Ascending aorta (tissue), 2 donors: ENCODE measurements at regions not wholly inside any gene's neighbourhood (a gene's known extent, or its start where the extent isn't known, plus 50 kb on each side); places are given as distances from the start of the nearest gene placed in this dataset.

Experiments
- DNase-seq, 2 donors: peaks; one replicate each; pipeline ENCODE4 v3.0.0-alpha.2; 2019; ENCODE audit warnings: low spot score in 2 of 2
- H3K27ac ChIP-seq, 2 donors: fragments of 200-600 bp; sonication (generic); one replicate each; pipeline ENCODE4 v1.5.1; 2016 to 2017; ENCODE audit warnings: mild to moderate bottlenecking in 1 of 2
- H3K27me3 ChIP-seq: fragments of 200-600 bp; sonication (generic); one replicate; pipeline ENCODE4 v1.5.1; 2017
- H3K36me3 ChIP-seq, 2 donors: fragments of 200-600 bp; sonication (generic); one replicate each; pipeline ENCODE4 v1.5.1; 2016
- H3K4me1 ChIP-seq, 2 donors: fragments of 200-600 bp; sonication (generic); one replicate each; pipeline ENCODE4 v1.5.1; 2016 to 2017; ENCODE audit warnings: mild to moderate bottlenecking in 1 of 2
- H3K4me3 ChIP-seq, 2 donors: fragments of 200-600 bp; sonication (generic); one replicate each; pipeline ENCODE4 v1.5.1; 2016 to 2017; ENCODE audit warnings: mild to moderate bottlenecking in 1 of 2
- H3K9me3 ChIP-seq, 2 donors: fragments of 200-600 bp; sonication (generic); one replicate each; pipeline ENCODE4 v1.5.1; 2016
- intact Hi-C: fragments of 100-400 bp; cut with DNase I; formaldehyde crosslinking; loops from one replicate; pipeline ENCODE4 v1.15.1; 2023
- TF ChIP-seq, protein P1 (sequence below), 3 experiments: fragments of 200-600 bp in 2 of 3; fragments of 450-650 bp in 1 of 3; sonication (generic) in 2 of 3; IDR thresholded peaks; one replicate each; pipeline ENCODE4 v1.5.1; 2016 to 2019; ENCODE audit warnings: antibody characterized with exemption in 3 of 3, mild to moderate bottlenecking in 1 of 3, moderate library complexity in 1 of 3

DNA sequence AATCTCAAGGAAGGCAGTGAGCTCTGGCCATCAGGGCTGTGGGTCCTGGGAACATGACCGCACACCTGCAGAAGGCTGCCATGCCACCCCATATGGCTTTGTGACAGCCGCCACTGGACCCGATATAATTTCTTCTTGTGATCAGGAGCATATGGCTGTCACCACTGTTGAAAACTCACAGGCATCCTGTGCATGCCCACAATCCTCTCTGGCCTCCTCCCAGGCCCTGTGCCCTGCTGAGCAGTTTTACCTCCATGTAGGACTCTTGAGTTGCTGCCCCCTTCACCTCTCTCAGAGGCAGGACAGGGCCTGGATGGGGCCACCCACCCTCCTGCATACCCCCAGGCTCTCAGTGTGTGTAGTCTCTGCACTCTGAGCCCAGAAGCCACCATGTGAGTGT, 391.9 kb upstream of the AKR1E2 start:
- H3K9me3 ChIP-seq: no peaks in the 10 kb centered on the region
- no peaks in the 10 kb centered on the region for H3K36me3 ChIP-seq
- TF ChIP-seq, protein P1, sequence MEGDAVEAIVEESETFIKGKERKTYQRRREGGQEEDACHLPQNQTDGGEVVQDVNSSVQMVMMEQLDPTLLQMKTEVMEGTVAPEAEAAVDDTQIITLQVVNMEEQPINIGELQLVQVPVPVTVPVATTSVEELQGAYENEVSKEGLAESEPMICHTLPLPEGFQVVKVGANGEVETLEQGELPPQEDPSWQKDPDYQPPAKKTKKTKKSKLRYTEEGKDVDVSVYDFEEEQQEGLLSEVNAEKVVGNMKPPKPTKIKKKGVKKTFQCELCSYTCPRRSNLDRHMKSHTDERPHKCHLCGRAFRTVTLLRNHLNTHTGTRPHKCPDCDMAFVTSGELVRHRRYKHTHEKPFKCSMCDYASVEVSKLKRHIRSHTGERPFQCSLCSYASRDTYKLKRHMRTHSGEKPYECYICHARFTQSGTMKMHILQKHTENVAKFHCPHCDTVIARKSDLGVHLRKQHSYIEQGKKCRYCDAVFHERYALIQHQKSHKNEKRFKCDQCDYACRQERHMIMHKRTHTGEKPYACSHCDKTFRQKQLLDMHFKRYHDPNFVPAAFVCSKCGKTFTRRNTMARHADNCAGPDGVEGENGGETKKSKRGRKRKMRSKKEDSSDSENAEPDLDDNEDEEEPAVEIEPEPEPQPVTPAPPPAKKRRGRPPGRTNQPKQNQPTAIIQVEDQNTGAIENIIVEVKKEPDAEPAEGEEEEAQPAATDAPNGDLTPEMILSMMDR (IDR thresholded peaks at IDR 0.05): no peak
- H3K27me3 ChIP-seq: no peaks in the 10 kb centered on the region
- no peak for DNase-seq
- intact Hi-C loops: no loop called here
- no peak overlapping the region for H3K27ac ChIP-seq
- H3K4me1 ChIP-seq: peaks cover 0 to 4% of the 10 kb centered on the region in 2 donors
- H3K4me3 ChIP-seq: no peak overlapping the region

DNA sequence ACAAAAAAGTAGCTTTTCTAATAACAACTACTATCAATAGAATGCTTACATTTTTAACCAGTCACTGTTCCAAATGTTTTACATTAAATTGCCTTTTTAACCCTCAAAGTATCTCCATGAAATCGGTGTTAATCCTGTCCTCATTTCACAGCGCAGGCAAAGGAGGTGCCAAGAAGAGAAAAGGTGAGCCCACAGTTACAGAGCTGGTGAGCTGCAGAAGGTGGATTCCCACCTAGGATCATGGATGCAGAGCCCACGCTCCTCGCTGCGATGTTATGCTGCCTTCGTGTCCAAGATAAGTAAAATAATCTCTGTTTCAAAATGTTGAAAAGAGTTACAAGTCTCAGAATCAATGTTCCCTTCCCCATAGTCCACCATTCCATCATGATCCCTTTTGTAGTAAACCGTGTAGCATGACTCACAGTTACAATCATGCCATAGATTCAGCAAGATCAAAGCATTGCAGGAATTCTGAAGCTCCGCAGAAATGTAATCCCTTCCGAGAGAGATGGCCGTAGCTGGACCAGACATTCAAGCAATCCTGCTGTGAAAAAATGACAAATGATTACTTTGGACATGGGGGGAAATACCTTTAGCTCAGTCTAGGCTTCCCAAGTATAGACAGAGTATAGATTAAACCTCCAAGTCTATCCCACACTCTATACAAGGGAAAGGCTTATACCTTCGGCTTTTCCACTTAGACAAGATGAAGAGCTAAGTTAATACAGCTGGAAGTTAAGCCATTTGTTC, 394.7 kb upstream of the AKR1E2 start:
- Histone ChIP-seq H3K36me3 (no peaks in the 10 kb centered on the region), H3K27ac (no peak overlapping the region), H3K27me3 (no peaks in the 10 kb centered on the region), H3K4me3 (no peak overlapping the region), H3K4me1 (peaks cover 0 to 3% of the 10 kb centered on the region in 2 donors), H3K9me3 (no peaks in the 10 kb centered on the region)
- intact Hi-C loops: no loop called here
- no peak for DNase-seq
- TF ChIP-seq, protein P1 (IDR thresholded peaks at IDR 0.05): no peak

DNA sequence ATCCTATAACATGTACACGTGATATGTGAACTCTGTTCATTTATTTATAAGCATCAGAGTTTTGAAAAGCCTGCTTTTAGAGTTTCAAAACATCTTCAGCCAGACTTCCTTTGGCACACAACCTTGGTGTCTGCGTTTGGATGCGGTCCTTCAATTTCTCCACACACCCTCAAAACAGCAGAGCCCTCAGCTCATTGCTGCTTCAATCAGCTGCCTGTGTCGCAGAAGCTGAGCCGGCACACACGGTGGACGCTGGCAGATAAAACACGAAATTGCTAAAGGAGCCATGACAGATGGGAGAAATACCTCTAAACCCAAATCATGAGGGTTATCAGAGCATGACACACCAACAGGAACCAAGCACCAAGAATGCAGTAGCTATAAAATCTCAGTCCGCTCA, 396.4 kb upstream of the AKR1E2 start:
- no peak for DNase-seq
- no peaks in the 10 kb centered on the region for H3K9me3 ChIP-seq
- intact Hi-C loops: no loop called here
- TF ChIP-seq, protein P1 (IDR thresholded peaks at IDR 0.05): no peak
- no peaks in the 10 kb centered on the region for H3K36me3 ChIP-seq
- peaks cover 0 to 3% of the 10 kb centered on the region in 2 donors for H3K4me1 ChIP-seq
- H3K27ac ChIP-seq: no peak overlapping the region
- no peaks in the 10 kb centered on the region for H3K27me3 ChIP-seq
- no peak overlapping the region for H3K4me3 ChIP-seq

DNA sequence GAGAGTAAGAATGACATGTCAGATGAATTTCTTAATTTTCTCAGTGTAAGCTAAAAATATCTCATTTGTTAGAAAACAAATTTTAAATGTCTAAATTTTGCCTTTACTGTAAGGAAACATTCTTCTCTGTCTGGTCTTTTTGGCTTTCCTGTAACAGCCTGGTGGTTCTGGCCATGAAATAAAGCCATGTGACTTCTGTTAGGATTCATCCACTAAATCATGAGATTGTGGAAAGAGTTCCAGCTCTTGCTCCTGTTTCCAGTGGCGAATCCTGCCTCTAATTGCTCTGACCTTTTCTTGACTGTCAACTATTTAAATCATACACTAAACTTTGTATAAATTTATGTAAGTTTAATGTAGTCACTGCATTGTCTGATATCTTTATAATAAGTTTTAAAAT, 398.5 kb upstream of the AKR1E2 start:
- Histone ChIP-seq H3K36me3 (no peaks in the 10 kb centered on the region), H3K9me3 (no peaks in the 10 kb centered on the region), H3K4me3 (no peak overlapping the region), H3K27me3 (no peaks in the 10 kb centered on the region), H3K4me1 (peaks cover 0 to 3% of the 10 kb centered on the region in 2 donors), H3K27ac (peak overlapping the region in 1 of 2 donors; percentile 31)
- intact Hi-C loops: no loop called here
- DNase-seq: no peak
- TF ChIP-seq, protein P1 (IDR thresholded peaks at IDR 0.05): no peak

DNA sequence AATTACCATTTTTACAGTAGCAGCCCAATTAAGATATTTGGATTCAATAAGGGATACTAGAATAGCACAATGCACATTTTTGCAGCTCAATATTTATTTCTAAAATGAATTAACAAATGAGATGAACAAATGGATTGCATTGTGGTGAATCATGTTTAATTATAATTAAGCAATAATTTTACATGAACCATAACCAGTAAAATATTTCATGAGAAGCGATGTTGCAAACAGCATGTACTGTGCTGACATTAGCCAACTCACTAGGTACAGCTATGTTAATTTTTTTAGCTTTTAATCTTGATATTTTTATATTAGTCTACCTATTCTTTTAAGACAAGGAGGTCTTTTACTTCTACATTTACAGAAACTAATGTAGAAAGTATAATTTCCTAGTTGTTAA, 399.1 kb upstream of the AKR1E2 start:
- intact Hi-C loops: no loop called here
- no peaks in the 10 kb centered on the region for H3K9me3 ChIP-seq
- H3K4me1 ChIP-seq: peaks cover 0 to 3% of the 10 kb centered on the region in 2 donors
- TF ChIP-seq, protein P1 (IDR thresholded peaks at IDR 0.05): no peak
- H3K36me3 ChIP-seq: no peaks in the 10 kb centered on the region
- DNase-seq: no peak
- H3K27me3 ChIP-seq: no peaks in the 10 kb centered on the region
- H3K27ac ChIP-seq: no peak overlapping the region
- H3K4me3 ChIP-seq: no peak overlapping the region
